GM12892 (cell line): ENCODE measurements at regions not wholly inside any gene's neighbourhood (a gene's known extent, or its start where the extent isn't known, plus 50 kb on each side); places are given as distances from the start of the nearest gene placed in this dataset.

ENCODE experiments used
- POLR2A ChIP-seq: IDR thresholded peaks from 2 replicates; pipeline ENCODE4 v1.6.1; 2011; ENCODE audit warnings: low read depth, low read length, control low read depth
- POLR2AphosphoS5 ChIP-seq: IDR thresholded peaks from 2 replicates; pipeline ENCODE4 v1.6.1; 2011; ENCODE audit warnings: low read depth, low read length, control low read depth
- TAF1 ChIP-seq: IDR thresholded peaks from 2 replicates; pipeline ENCODE4 v1.6.1; 2011; ENCODE audit warnings: low read depth, mild to moderate bottlenecking, control low read depth, low read length, borderline replicate concordance

DNA sequence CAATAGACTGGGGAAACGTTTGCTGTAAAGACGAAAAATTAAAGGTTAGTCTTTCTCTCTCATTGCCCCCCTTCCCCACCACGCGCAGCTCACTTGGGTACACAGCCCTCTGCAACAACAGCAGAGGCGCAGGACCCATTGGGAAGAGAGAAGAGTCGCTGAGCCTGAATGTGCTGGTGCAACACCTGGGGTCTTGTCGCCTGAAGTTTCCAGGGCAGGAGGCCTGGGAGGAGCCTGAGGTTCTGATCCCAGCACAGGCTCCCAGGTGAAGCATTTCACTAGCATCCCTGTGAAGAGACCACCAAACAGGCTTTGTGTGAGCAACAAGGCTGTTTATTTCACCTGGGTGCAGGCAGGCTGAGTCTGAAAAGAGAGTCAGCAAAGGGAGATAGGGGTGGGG is 116.2 kb upstream of the NTM start:
- TF ChIP-seq POLR2A (no peak), POLR2AphosphoS5 (no peak), TAF1 (no peak)
